ENCODE measurements at regions not wholly inside any gene's neighbourhood (a gene's known extent, or its start where the extent isn't known, plus 50 kb on each side); places are given as distances from the start of the nearest gene placed in this dataset.

GRCh38 chr16:73543970-73544599 lies 496.2 kb upstream of the ZFHX3 start:
- DNase-seq (ENCODE audit: low read depth in 1 of 2, low spot score in 1 of 2) = no peak

DNA sequence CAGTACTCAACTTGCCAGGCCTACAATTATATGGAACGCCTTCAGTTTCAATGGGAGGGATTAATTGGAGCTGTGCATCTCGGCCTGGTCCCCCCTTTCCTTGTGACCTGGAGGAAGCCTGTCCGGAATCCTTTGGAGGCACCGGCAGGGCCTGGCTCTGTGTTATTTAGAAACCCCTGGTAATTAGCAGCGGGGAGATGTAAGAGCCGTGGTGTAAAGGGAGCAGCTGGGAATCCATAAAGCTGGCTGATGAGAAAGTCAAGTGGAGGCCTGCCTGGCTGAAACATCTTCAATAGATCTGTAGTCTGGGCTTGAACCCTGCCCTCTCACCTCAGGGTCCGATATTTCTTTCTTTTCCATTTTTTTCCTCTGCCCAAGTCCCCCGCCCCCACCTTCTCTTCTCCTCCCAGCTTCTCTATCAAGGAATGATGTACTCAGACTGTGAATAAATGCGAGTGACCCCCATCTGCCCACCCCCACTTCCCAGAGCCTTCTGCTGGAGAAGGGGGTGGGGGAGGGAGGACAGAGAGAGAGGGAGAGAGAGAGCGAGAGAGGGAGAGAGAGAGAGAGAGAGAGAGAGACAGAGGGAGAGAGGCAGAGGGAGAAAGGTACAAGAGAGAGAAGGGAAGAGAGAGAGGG lies 495.5 kb upstream of the ZFHX3 start:
- DNase-seq (ENCODE audit: low read depth in 1 of 2, low spot score in 1 of 2) = no peak

DNA sequence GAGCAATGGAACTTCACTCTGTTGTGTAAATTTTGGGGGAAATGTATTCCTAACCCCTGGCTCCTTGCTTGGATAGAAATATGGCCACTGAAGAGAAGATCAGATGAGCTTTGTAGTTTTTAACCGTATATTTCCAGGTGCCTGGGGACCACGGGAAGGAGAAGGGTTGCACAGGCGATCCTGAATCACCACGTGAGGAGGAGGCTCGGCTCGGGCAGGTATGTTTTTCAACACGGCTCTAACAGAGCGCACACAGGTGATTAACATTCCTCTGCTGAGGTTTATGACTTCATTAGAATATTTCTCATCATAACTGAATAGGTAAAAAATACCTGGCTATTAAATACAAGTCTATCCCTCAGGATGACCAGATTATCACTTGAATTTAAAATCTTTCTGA lies 495.0 kb upstream of the ZFHX3 start:
- no peak for DNase-seq (ENCODE audit: low read depth in 1 of 2, low spot score in 1 of 2)

DNA sequence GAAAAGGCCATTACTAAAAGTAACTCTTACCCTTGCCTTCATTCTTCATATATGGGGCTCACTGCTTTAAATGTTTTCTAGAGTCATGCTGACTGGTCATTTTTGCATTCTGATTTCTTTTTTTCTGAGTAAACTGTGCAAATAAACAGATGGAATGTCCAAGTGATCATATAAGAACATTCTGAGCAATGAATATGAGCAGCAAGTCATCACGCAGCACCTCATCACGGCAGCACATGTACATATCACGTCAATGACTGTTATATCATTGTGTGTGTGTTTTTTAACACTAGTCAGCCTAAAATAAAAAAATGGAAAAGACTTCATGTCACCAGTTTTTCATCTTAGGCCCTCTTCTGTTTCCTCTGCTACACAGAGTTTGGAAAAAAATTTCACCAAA lies 490.0 kb upstream of the ZFHX3 start:
- no peak for DNase-seq (ENCODE audit: low read depth in 1 of 2, low spot score in 1 of 2)

DNA sequence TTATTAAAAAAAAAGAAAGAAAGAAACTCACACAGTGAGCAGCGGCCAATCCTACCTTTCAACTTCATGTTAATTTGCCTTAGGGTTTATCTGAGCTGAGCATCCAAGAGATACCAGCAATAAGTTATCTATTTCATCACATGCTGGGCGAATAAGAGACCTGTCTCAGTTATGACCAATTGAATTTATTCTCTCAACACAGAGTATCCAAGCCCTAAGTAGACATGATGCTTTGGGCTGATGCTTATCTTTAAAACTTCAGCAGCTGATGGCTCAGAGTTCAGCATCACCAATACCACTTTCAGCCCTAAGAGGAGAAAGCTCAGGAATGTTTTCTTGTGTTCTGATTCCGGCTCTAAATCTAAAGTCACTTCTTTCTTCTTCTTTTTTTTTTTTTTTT lies 489.0 kb upstream of the ZFHX3 start:
- DNase-seq (ENCODE audit: low read depth in 1 of 2, low spot score in 1 of 2) = no peak

DNA sequence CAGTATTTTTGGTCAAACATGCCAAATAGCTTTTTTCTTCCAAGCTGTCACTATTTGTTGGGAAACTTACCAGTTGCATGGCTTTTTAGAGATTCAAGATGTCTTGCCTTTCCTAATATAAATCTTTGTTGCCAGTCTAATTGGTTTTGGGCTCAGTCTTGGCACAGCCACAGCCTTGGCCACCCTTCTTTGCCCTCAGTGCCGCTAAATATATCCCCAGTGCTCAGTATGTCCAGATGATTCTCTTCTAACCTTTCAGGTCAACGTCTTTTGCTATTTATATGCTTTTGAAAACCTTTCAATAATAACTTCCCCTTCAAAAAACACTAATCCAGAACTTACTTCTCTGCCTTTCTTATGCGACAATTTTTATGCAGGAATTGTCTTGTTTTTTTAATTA lies 483.1 kb upstream of the ZFHX3 start:
- DNase-seq (ENCODE audit: low read depth in 1 of 2, low spot score in 1 of 2) = no peak

GRCh38 chr16:73530529-73530928 lies 482.6 kb upstream of the ZFHX3 start:
- DNase-seq (ENCODE audit: low read depth in 1 of 2, low spot score in 1 of 2) = no peak

DNA sequence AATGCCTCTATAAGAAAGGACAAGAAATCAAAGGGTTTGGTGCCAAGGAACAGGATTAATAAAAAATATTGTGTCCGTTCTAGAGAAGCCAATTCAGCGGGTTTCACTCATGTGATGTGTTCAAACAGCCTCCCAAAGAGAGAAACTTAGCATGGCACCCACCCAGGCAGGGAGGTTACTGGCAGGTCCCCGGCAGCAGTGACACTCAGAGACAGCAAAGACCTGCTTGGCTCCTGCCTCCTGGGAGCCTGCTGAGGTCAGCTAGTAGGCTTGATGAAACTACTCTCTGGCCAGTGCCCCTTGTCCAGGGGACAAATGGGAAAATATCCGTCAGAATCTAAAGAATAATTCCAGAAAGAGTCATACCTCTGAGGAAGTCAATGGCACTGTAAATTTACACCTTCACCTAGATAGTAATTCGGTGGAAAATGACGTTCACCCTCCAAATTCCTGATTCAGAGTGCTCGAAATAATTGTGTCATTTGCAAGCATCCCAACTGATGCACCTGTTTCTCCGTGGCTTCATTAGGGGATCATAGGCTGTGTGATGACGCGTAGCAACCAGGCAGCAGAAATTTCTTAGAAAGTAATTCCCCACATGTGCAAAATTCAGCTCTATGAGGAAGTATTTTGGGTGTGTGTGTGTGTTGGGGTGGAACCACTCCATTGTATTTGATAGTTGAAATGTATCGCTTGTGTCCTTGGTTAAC lies 481.5 kb upstream of the ZFHX3 start:
- DNase-seq (ENCODE audit: low read depth in 1 of 2, low spot score in 1 of 2) = no peak

- no peak for DNase-seq (ENCODE audit: low read depth in 1 of 2, low spot score in 1 of 2)
Observed at GRCh38 chr16:73527187-73527586, 479.3 kb upstream of the ZFHX3 start.

DNA sequence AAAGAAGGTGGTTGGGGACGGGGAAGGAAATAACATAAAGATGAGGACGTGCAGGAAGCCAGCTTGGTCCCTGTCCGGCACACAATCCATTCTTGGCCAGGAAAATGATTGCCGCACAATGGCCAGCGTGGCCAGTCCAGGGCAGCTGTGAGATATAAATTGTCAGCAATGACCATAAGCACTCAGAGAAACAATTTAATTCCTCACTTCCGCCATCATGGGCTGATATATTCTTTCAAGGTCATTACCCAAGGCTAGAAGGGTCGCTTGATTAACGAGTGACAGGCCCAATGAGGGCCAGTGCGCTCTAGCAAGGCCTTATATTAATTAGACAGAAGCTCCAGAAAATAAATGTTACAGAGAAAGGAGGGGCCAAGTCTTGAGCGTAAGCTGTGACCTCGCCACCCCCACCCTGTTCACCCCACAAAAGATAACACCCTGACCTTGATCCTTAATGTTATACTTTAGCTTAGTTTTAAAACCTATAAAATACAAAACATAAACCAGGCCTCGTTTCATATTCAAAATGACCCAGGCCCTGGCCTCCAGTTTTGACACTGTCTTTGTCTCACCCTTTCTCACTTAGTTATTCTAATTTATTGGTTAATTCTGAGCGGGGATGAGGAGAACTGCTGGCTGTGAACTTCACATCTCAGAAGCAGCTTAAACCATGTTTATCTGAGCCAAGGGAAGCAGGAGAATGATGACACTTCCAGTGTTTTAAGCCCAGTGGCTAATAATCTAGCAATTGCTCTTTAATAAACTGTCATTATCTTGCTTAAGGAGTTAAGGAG lies 478.3 kb upstream of the ZFHX3 start:
- DNase-seq (ENCODE audit: low read depth in 1 of 2, low spot score in 1 of 2) = no peak

- DNase-seq (ENCODE audit: low read depth in 1 of 2, low spot score in 1 of 2) = no peak
Observed at GRCh38 chr16:73523209-73523608, 475.3 kb upstream of the ZFHX3 start.

- DNase-seq (ENCODE audit: low read depth in 1 of 2, low spot score in 1 of 2) = no peak
Observed at GRCh38 chr16:73521499-73521898, 473.6 kb upstream of the ZFHX3 start.

GRCh38 chr16:73515616-73516015 lies 467.7 kb upstream of the ZFHX3 start:
- no peak for DNase-seq (ENCODE audit: low read depth in 1 of 2, low spot score in 1 of 2)

DNA sequence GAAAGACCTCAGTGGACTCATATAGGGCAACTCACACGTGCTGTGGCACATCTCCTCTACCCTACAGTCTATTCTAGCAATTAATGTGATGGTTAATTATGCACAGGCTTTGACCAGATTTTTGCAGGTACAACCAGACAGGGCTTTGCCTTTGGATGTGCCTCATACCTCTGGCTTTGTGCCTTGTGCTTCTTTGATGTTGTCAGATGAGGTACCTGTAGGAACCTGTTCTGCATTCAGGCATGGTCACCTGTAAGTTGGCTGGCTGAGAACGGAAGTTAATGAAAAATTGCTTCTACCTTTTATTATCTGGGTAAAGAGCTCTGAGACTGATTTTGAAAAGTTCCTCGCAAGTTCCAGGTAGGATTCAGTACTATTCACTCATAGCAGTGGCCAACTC lies 462.9 kb upstream of the ZFHX3 start:
- DNase-seq (ENCODE audit: low read depth in 1 of 2, low spot score in 1 of 2) = no peak

DNA sequence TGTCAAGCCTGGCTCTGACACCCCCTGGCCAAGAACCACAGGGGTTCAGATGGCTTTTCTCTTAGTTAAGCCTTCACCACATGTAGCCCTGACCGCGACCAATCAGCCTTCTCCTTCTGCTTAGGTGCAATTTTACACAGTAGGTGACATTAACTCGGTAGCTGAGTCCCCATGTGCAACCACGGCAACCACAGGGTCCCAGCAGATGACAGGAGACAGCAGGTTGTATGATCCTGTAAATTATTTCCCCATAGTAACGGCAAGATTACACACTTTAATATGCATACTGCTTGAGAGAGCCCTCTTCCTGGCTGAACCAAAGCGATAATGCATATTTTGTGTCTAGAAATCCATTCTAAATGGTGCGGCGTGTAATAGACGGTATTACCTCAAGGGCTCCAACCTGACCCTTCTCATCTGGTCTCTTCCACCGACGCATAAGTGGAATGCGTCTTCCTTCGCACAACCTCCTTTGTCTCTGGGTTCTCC lies 458.7 kb upstream of the ZFHX3 start:
- DNase-seq (ENCODE audit: low read depth in 1 of 2, low spot score in 1 of 2) = no peak

- DNase-seq (ENCODE audit: low read depth in 1 of 2, low spot score in 1 of 2) = no peak
Observed at GRCh38 chr16:73505577-73505976, 457.6 kb upstream of the ZFHX3 start.

- no peak for DNase-seq (ENCODE audit: low read depth in 1 of 2, low spot score in 1 of 2)
Observed at GRCh38 chr16:73504591-73505575, 457.0 kb upstream of the ZFHX3 start.

- no peak for DNase-seq (ENCODE audit: low read depth in 1 of 2, low spot score in 1 of 2)
Observed at GRCh38 chr16:73503093-73503492, 455.2 kb upstream of the ZFHX3 start.

- DNase-seq (ENCODE audit: low read depth in 1 of 2, low spot score in 1 of 2) = no peak
Observed at GRCh38 chr16:73499276-73499675, 451.3 kb upstream of the ZFHX3 start.

DNA sequence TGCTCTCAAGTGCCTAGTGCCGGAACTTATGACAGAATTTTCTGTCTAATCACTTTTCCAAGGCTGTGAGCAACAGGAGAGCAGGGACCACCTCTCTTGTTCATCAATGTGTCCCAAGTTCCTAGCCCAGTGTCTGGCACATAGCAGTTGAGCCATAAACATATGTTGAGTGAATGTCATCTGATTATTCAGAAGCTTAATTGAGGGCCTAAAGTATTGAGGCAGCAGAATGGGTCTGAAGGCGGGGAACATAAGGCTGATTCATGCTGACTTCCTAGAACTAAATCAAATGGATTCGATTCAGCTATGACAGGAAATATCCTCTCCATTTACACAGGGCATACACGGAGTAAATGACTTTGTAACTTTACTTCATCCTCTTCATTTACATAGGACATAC lies 438.0 kb upstream of the ZFHX3 start:
- no peak for DNase-seq (ENCODE audit: low read depth in 1 of 2, low spot score in 1 of 2)

All from activated CD4-positive, alpha-beta T cell treated with anti-CD3 and anti-CD28 coated beads, Interleukin-2, amount 50 U/mL, for 24 hours (primary cell).